T-cell (primary cell): ENCODE measurements at regions not wholly inside any gene's neighbourhood (a gene's known extent, or its start where the extent isn't known, plus 50 kb on each side); places are given as distances from the start of the nearest gene placed in this dataset.

Experiments used
- ATAC-seq, 4 experiments: fragments of 200-7000 bp in 3 of 4; fragments of 150-1000 bp in 1 of 4; cut with Tn5 transposase; replicated peaks in 1 of 4; 1 replicate in 3 of 4; 2 replicates in 1 of 4; pipeline ENCODE4 v1.10.0; 2021; ENCODE audit warnings: moderate library complexity in 3 of 4, mild to moderate bottlenecking in 2 of 4, moderate number of reproducible peaks in 1 of 4
- CTCF ChIA-PET, 2 donors: fragments of 300-600 bp; sonication (Branson Sonifier 250); formaldehyde crosslinking; loops; one replicate each; lab custom pipeline; 2022; ENCODE audit warnings: antibody characterized with exemption in 2 of 2; lab: Charles Lee
- POLR2A ChIA-PET, 2 donors: fragments of 300-600 bp; sonication (Branson Sonifier 250); formaldehyde crosslinking; loops; one replicate each; lab custom pipeline; 2022; ENCODE audit warnings: antibody characterized with exemption in 2 of 2; lab: Charles Lee
- DNase-seq, 35 experiments: peaks; one replicate each; pipeline versions ENCODE4 v3.0.0 to v3.0.0-alpha.2; 2013 to 2023
- H3K27ac ChIP-seq: one replicate; pipeline ENCODE4 v1.5.1; 2013; ENCODE audit warnings: low read length
- H3K27me3 ChIP-seq, 2 experiments: replicated peaks in 1 of 2; 1 replicate in 1 of 2; 2 replicates in 1 of 2; pipeline versions ENCODE4 v1.6.1 to v1.7.0; 2013; ENCODE audit warnings: low read length in 1 of 2, mixed read lengths in 1 of 2; ENCODE audit not compliant: control insufficient read depth in 2 of 2, insufficient read depth in 2 of 2; ENCODE audit errors: extremely low read depth in 1 of 2
- H3K36me3 ChIP-seq, 2 donors: 1 replicate in 1 of 2; 2 replicates in 1 of 2; pipeline versions ENCODE4 v1.6.1 to v1.7.0; 2013; ENCODE audit warnings: low read length in 1 of 2; ENCODE audit not compliant: control insufficient read depth in 2 of 2, insufficient read depth in 1 of 2; ENCODE audit errors: extremely low read depth in 1 of 2
- H3K4me1 ChIP-seq, 2 experiments: 1 replicate in 1 of 2; 2 replicates in 1 of 2; pipeline versions ENCODE4 v1.6.1 to v1.7.0; 2013; ENCODE audit warnings: low read length in 2 of 2, mixed read lengths in 1 of 2; ENCODE audit not compliant: insufficient read depth in 2 of 2, control insufficient read depth in 1 of 2; ENCODE audit errors: extremely low read depth in 1 of 2
- H3K4me3 ChIP-seq, 2 donors: 1 replicate in 1 of 2; 2 replicates in 1 of 2; pipeline versions ENCODE4 v1.5.1 to v1.7.0; 2013; ENCODE audit warnings: mild to moderate bottlenecking in 2 of 2, low read length in 1 of 2, moderate library complexity in 1 of 2; ENCODE audit not compliant: control insufficient read depth in 1 of 2; ENCODE audit errors: extremely low read depth in 1 of 2
- H3K9me3 ChIP-seq: 2 replicates; pipeline ENCODE4 v1.7.0; 2013
- H3K27ac Mint-ChIP-seq, 2 donors: one replicate each; pipeline ENCODE4 v1.8.0; 2020 to 2021; ENCODE audit warnings: mild to moderate bottlenecking in 2 of 2, mixed read lengths in 2 of 2
- H3K27me3 Mint-ChIP-seq, 2 donors: one replicate each; pipeline ENCODE4 v1.8.0; 2021 to 2022; ENCODE audit warnings: mixed read lengths in 2 of 2
- H3K36me3 Mint-ChIP-seq: one replicate; pipeline ENCODE4 v1.8.0; 2021; ENCODE audit warnings: mixed read lengths
- H3K4me1 Mint-ChIP-seq, 3 donors: one replicate each; pipeline ENCODE4 v1.8.0; 2020 to 2022; ENCODE audit warnings: mixed read lengths in 3 of 3, mild to moderate bottlenecking in 1 of 3
- H3K4me3 Mint-ChIP-seq, 3 donors: one replicate each; pipeline ENCODE4 v1.8.0; 2020 to 2022; ENCODE audit warnings: mild to moderate bottlenecking in 3 of 3, mixed read lengths in 3 of 3, moderate library complexity in 3 of 3
- H3K9me3 Mint-ChIP-seq, 3 donors: one replicate each; pipeline ENCODE4 v1.8.0; 2020 to 2022; ENCODE audit warnings: mixed read lengths in 3 of 3
- WGBS: methylation state at CpG from one replicate; pipeline ENCODE4 v1.1.5; 2013; ENCODE audit warnings: missing lambda C conversion rate; ENCODE audit not compliant: insufficient coverage; 5-methylcytosine and 5-hydroxymethylcytosine counted together

- no CpG with 5 or more reads among the region's 2 CpGs for WGBS
- Histone ChIP-seq H3K27ac (no peak overlapping the region), H3K4me3 (no peak overlapping the region), H3K36me3 (no peaks in the 10 kb centered on the region), H3K27me3 (no peaks in the 10 kb centered on the region), H3K9me3 (peaks cover 2% of the 10 kb centered on the region), H3K4me1 (no peaks in the 10 kb centered on the region)
- DNase-seq, result no peak
- ChIA-PET POLR2A (no interaction called here), CTCF (no interaction called here)
- no peak for ATAC-seq
- Mint-ChIP-seq H3K4me3 (no peak overlapping the region), H3K4me1 (no peaks in the 10 kb centered on the region), H3K27me3 (no peaks in the 10 kb centered on the region), H3K9me3 (peaks cover 4 to 21% (median 7%) of the 10 kb centered on the region in 3 donors), H3K36me3 (no peaks in the 10 kb centered on the region), H3K27ac (no peak overlapping the region)
Observed at GRCh38 chr4:30473225-30473624, 246.9 kb upstream of the PCDH7 start.

DNA sequence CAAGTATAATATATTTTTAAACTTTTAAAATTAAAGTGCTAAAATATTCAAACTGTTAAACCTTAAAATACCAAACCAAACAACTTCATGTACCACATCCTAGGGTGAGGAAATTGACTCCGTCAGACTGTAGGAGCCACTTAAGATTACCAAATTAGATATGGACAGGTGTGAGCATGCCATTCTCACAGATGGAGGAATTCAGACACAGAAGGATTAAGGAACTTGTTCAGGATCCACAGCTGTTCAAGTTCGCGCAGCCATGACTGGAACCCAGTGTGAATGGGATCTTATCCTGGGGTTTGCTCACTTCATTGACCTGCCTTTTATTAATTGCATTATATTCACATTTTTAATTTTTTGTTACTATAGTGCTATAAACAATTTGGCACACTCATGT is 224.9 kb upstream of the PCDH7 start:
- POLR2A ChIA-PET, result no interaction called here
- H3K27ac Mint-ChIP-seq, result no peak overlapping the region
- peaks cover 4 to 33% (median 30%) of the 10 kb centered on the region in 3 donors for H3K9me3 Mint-ChIP-seq
- ATAC-seq (no peak), DNase-seq (no peak)
- no peak overlapping the region for H3K27ac ChIP-seq
- no peak overlapping the region for H3K4me3 ChIP-seq
- no CpG with 5 or more reads among the region's 3 CpGs for WGBS
- no peaks in the 10 kb centered on the region for H3K36me3 ChIP-seq
- no peak overlapping the region for H3K4me3 Mint-ChIP-seq
- no peaks in the 10 kb centered on the region for H3K27me3 Mint-ChIP-seq
- H3K4me1 Mint-ChIP-seq, result no peaks in the 10 kb centered on the region
- H3K9me3 ChIP-seq, result peaks cover 8% of the 10 kb centered on the region
- H3K4me1 ChIP-seq, result no peaks in the 10 kb centered on the region
- H3K36me3 Mint-ChIP-seq, result no peaks in the 10 kb centered on the region
- CTCF ChIA-PET, result no interaction called here
- H3K27me3 ChIP-seq, result no peaks in the 10 kb centered on the region

DNA sequence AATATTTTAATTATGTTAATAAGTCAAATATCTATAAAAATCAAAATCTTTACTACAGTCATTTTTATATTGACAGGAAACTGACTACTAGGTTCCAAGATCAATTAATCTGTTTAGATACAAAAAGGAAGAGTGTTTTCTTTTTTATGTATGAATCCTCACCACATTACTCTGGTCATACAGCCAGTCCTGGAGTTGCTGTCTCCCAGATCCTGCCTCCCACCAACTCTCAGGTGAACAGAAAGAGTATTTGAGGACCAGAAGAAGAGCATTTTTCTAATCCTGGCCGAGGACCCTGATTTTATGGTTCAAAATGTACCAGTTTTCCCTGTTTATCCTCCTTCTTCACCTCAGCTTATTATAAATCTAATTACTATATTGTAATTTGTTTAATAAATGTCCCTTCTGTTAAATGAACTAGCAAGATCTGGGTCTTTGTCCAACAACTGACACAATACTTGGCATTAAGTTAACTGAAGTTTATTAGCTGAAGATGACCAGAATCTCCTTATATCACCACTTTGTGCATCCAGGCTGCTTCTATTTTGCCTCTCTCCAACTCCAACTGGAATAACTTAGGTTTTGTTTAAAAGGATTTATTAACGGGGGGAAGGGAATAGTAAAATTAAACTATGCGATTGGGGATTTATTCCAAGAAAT is 224.4 kb upstream of the PCDH7 start:
- ChIA-PET CTCF (no interaction called here), POLR2A (no interaction called here)
- Mint-ChIP-seq H3K36me3 (no peaks in the 10 kb centered on the region), H3K4me3 (no peak overlapping the region), H3K4me1 (no peaks in the 10 kb centered on the region), H3K27ac (no peak overlapping the region), H3K27me3 (no peaks in the 10 kb centered on the region), H3K9me3 (peaks cover 8 to 32% (median 25%) of the 10 kb centered on the region in 3 donors)
- Histone ChIP-seq H3K9me3 (peaks cover 8% of the 10 kb centered on the region), H3K36me3 (no peaks in the 10 kb centered on the region), H3K4me3 (no peak overlapping the region), H3K27ac (no peak overlapping the region), H3K27me3 (no peaks in the 10 kb centered on the region), H3K4me1 (no peaks in the 10 kb centered on the region)
- ATAC-seq (no peak), DNase-seq (no peak)
- no CpG with 5 or more reads among the region's 3 CpGs for WGBS

- ATAC-seq, result no peak
- Histone ChIP-seq H3K4me1 (no peaks in the 10 kb centered on the region), H3K27me3 (no peaks in the 10 kb centered on the region), H3K36me3 (no peaks in the 10 kb centered on the region), H3K4me3 (no peak overlapping the region), H3K9me3 (no peaks in the 10 kb centered on the region), H3K27ac (no peak overlapping the region)
- Mint-ChIP-seq H3K27ac (no peak overlapping the region), H3K4me3 (no peak overlapping the region), H3K9me3 (peaks cover 6 to 20% (median 10%) of the 10 kb centered on the region in 3 donors), H3K36me3 (no peaks in the 10 kb centered on the region), H3K4me1 (no peaks in the 10 kb centered on the region), H3K27me3 (no peaks in the 10 kb centered on the region)
- no peak for DNase-seq
- ChIA-PET POLR2A (no interaction called here), CTCF (no interaction called here)
Observed at GRCh38 chr4:30511751-30512150, 208.4 kb upstream of the PCDH7 start.

DNA sequence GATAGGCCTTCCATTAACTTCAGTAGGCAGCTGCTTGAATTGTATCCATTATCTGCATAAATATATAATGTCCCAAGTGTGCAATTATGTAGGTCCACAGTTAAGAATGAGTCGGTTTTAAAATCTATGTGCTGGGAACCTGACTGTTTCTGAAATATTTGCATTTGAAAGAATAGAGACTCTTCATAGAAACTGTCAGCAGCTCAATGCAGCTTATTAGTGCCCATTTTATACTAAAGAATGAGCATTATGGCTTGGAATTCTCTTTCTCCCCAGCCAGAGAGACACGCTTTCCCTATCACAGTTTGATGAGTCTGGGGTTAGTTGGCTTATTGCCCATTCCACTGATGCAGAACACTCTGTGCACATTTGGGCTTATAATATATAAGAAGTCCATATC is 202.0 kb upstream of the PCDH7 start:
- Histone ChIP-seq H3K4me3 (no peak overlapping the region), H3K27ac (no peak overlapping the region), H3K9me3 (peaks cover 4% of the 10 kb centered on the region), H3K4me1 (no peaks in the 10 kb centered on the region), H3K36me3 (no peaks in the 10 kb centered on the region), H3K27me3 (no peaks in the 10 kb centered on the region)
- ChIA-PET CTCF (no interaction called here), POLR2A (no interaction called here)
- WGBS, result no CpG with 5 or more reads among the region's 2 CpGs
- Mint-ChIP-seq H3K9me3 (peaks cover 5 to 13% (median 6%) of the 10 kb centered on the region in 3 donors), H3K36me3 (no peaks in the 10 kb centered on the region), H3K4me3 (no peak overlapping the region), H3K4me1 (no peaks in the 10 kb centered on the region), H3K27ac (no peak overlapping the region), H3K27me3 (no peaks in the 10 kb centered on the region)
- no peak for DNase-seq
- no peak for ATAC-seq

GRCh38 chr4:30525662-30526315 is 194.4 kb upstream of the PCDH7 start:
- Mint-ChIP-seq H3K36me3 (no peaks in the 10 kb centered on the region), H3K4me3 (no peak overlapping the region), H3K27ac (no peak overlapping the region), H3K9me3 (peaks cover 14 to 19% (median 17%) of the 10 kb centered on the region in 3 donors), H3K4me1 (no peaks in the 10 kb centered on the region), H3K27me3 (no peaks in the 10 kb centered on the region)
- peaks cover 3% of the 10 kb centered on the region for H3K9me3 ChIP-seq
- ATAC-seq, result no peak
- H3K36me3 ChIP-seq, result no peaks in the 10 kb centered on the region
- DNase-seq, result no peak
- H3K27me3 ChIP-seq, result no peaks in the 10 kb centered on the region
- H3K27ac ChIP-seq, result no peak overlapping the region
- H3K4me3 ChIP-seq, result no peak overlapping the region
- WGBS, result 61% methylated on average over 2 of the region's 5 CpGs
- POLR2A ChIA-PET, result no interaction called here
- H3K4me1 ChIP-seq, result no peaks in the 10 kb centered on the region
- CTCF ChIA-PET, result no interaction called here
